ENCODE measurements at regions not wholly inside any gene's neighbourhood (a gene's known extent, or its start where the extent isn't known, plus 50 kb on each side); places are given as distances from the start of the nearest gene placed in this dataset.

DNA sequence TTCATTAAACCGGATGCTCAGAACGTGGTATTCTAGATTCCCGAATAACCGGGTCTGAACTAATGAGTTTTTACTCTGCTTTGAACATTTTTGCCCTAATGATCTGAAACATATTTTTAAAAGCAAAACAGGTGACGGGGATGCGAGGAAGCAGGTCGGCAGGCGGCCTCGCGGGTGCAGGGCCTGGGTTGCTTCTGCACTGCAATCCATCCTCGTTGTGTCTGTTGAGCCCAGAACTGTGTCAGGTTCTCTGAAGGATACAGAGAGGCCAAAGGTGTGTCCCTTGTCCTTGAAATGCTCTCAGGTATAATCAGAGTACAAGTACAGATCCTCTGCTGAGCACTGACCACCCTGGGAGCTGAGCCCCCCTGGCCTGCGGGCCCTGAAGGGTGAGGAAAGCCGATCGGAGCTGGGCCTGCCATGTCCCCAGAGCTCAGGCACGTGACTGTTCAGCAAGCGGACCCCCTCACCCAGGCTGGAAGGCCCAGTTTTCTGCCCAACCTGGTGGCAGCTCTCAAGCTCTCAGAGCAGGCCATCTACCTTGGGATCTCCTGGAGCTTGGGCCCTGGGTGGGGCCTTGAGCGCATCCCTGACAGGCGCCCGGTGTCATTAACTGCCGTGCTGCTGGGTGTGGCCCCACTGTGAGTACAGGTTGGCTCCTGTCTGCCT, 151.8 kb downstream of the OLFM1 start:
- TF ChIP-seq, protein P1, sequence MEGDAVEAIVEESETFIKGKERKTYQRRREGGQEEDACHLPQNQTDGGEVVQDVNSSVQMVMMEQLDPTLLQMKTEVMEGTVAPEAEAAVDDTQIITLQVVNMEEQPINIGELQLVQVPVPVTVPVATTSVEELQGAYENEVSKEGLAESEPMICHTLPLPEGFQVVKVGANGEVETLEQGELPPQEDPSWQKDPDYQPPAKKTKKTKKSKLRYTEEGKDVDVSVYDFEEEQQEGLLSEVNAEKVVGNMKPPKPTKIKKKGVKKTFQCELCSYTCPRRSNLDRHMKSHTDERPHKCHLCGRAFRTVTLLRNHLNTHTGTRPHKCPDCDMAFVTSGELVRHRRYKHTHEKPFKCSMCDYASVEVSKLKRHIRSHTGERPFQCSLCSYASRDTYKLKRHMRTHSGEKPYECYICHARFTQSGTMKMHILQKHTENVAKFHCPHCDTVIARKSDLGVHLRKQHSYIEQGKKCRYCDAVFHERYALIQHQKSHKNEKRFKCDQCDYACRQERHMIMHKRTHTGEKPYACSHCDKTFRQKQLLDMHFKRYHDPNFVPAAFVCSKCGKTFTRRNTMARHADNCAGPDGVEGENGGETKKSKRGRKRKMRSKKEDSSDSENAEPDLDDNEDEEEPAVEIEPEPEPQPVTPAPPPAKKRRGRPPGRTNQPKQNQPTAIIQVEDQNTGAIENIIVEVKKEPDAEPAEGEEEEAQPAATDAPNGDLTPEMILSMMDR (IDR thresholded peaks at IDR 0.05; ENCODE audit: insufficient read depth, low read length): no peak
- no peak for TF ChIP-seq POLR2AphosphoS5 (IDR thresholded peaks at IDR 0.05; ENCODE audit: low read depth)
- TF ChIP-seq REST (IDR thresholded peaks at IDR 0.05; ENCODE audit: insufficient replicate concordance, low read depth): no peak
- no peak for TF ChIP-seq GABPA (IDR thresholded peaks at IDR 0.05; ENCODE audit: low read depth)
- TF ChIP-seq SPI1 (IDR thresholded peaks at IDR 0.05; ENCODE audit: borderline replicate concordance, low read depth): no peak
